Heart right ventricle (tissue), 16 donors: ENCODE measurements at regions not wholly inside any gene's neighbourhood (a gene's known extent, or its start where the extent isn't known, plus 50 kb on each side); places are given as distances from the start of the nearest gene placed in this dataset.

Source experiments
- ATAC-seq, 8 donors: fragments of 200-7000 bp; cut with Tn5 transposase; one replicate each; pipeline ENCODE4 v1.9.1; 2020; ENCODE audit warnings: mild to moderate bottlenecking in 8 of 8, moderate library complexity in 8 of 8, moderate number of reproducible peaks in 1 of 8
- DNase-seq, 2 donors: peaks; one replicate each; pipeline ENCODE4 v3.0.0-alpha.2; 2020
- H3K27ac ChIP-seq, 10 donors: fragments of 200-600 bp; sonication (generic) in 2 of 10; one replicate each; pipeline versions ENCODE4 v1.5.0 to v1.8.0; 2020 to 2022; ENCODE audit warnings: mild to moderate bottlenecking in 3 of 10
- H3K27me3 ChIP-seq, 7 donors: fragments of 200-600 bp; one replicate each; pipeline ENCODE4 v1.8.0; 2021 to 2022; ENCODE audit warnings: mild to moderate bottlenecking in 2 of 7
- H3K36me3 ChIP-seq, 9 donors: fragments of 200-600 bp; sonication (generic) in 1 of 9; one replicate each; pipeline versions ENCODE4 v1.5.0 to v1.8.0; 2020 to 2022; ENCODE audit warnings: mild to moderate bottlenecking in 2 of 9
- H3K4me1 ChIP-seq, 9 donors: fragments of 200-600 bp; sonication (generic) in 1 of 9; one replicate each; pipeline versions ENCODE4 v1.5.0 to v1.8.0; 2020 to 2022; ENCODE audit warnings: mild to moderate bottlenecking in 4 of 9
- H3K4me3 ChIP-seq, 10 donors: fragments of 200-600 bp; sonication (generic) in 2 of 10; one replicate each; pipeline versions ENCODE4 v1.5.0 to v1.8.0; 2020 to 2022; ENCODE audit warnings: mild to moderate bottlenecking in 7 of 10, moderate library complexity in 2 of 10
- H3K9me3 ChIP-seq, 11 donors: fragments of 200-600 bp in 10 of 11; sonication (generic) in 2 of 11; one replicate each; pipeline versions ENCODE4 v1.5.0 to v1.8.0; 2013 to 2022; ENCODE audit warnings: mild to moderate bottlenecking in 2 of 11, control low read depth in 1 of 11, moderate library complexity in 1 of 11
- WGBS, 2 donors: extraction: QIAGEN DNeasy Blood & Tissue Kit; methylation state at CpG; one replicate each; pipeline ENCODE4 v1.1.7; 2013; ENCODE audit warnings: inconsistent platforms in 1 of 2; 5-methylcytosine and 5-hydroxymethylcytosine counted together
- intact Hi-C, 10 donors: fragments of 100-400 bp; cut with DNase I; formaldehyde crosslinking; loops; one replicate each; pipeline versions ENCODE4 v1.11.1 to v1.14.2; 2022
- TF ChIP-seq, protein P1 (sequence below), 9 donors: fragments of 200-600 bp; sonication (generic) in 2 of 9; IDR thresholded peaks; one replicate each; pipeline versions ENCODE4 v1.5.0 to v1.8.0; 2021 to 2022; ENCODE audit warnings: antibody characterized with exemption in 9 of 9, mild to moderate bottlenecking in 5 of 9, moderate library complexity in 1 of 9
- donor health status: Arrhythmogenic right ventricular cardiomyopathy.
- donor health status: ischemic (EF 13 %, LVEDD 7.1; RV severe dilation, severe dysfunction).
- donor health status: healthy with polysubstance abuse.
- donor health status: DM: no; HTN: yes; CAD: no.
- donor health status: DM: no; HTN: no; CAD: no.
- donor health status: ischemic (EF 25% LVEDD 6.9; RV normal size, moderate dysfunction).
- donor health status: ischemic (EF 25% LVEDD 5.7; RV mildly dilated, moderate dysfunction).
- donor health status: healthy.
- donor health status: DM: yes; HTN: yes; CAD: no.
- donor health status: Ischemic cardiomyopathy.
- donor health status: ischemic (EF 35%, LVEDD 5.7; RV mildly dilated, moderate dysfunction).
- donor health status: nonischemic (EF 11% LVEDD 7.7; RV severe dilation, severe dysfunction).
- donor health status: DM: yes; HTN: yes; CAD: no.
- donor health status: PGD.
- donor health status: ischemic (EF 29% LVEDD 5.4; RV normal size, mild dysfunction).
- donor health status: nonischemic (EF 23%, LVEDD 6.1; RV moderate dilation, normal function).

DNA sequence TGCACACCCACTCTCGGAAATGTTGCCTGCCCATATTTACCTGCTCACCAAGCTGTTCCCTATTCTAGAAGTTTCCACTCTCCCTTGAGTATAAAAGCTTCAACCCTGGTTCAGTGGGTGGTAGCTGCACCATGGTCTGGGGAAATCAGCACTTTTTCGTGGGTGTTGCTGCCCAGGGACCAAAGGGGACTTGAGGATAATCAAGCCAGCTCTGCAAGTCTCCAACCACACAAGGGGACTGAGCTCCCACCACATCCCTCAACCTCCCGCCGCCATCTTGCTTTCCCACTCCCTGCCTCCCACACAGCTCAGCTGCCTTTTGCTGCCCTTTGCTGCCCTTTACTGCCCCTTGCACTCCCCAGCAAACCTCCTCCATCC is 210.0 kb downstream of the AUH start:
- H3K27ac ChIP-seq: peak overlapping the region in 1 of 10 donors; percentile 51
- intact Hi-C loops: loop anchor here in 1 of 10 donors (10.0 kb wide), 1 partner anchor 47 kb away; no protein-coding TSS in a partner anchor
- WGBS, 2 donors: 84 to 90% methylated on average over 4 of the region's 4 CpGs
- DNase-seq (no peak), ATAC-seq (no peak)
- no peak overlapping the region for H3K4me3 ChIP-seq
- H3K4me1 ChIP-seq: peaks cover 0 to 44% (median 0%) of the 10 kb centered on the region in 9 donors
- no peaks in the 10 kb centered on the region for H3K36me3 ChIP-seq
- no peaks in the 10 kb centered on the region for H3K27me3 ChIP-seq
- H3K9me3 ChIP-seq: peaks cover 0 to 12% (median 0%) of the 10 kb centered on the region in 11 donors
- TF ChIP-seq, protein P1, sequence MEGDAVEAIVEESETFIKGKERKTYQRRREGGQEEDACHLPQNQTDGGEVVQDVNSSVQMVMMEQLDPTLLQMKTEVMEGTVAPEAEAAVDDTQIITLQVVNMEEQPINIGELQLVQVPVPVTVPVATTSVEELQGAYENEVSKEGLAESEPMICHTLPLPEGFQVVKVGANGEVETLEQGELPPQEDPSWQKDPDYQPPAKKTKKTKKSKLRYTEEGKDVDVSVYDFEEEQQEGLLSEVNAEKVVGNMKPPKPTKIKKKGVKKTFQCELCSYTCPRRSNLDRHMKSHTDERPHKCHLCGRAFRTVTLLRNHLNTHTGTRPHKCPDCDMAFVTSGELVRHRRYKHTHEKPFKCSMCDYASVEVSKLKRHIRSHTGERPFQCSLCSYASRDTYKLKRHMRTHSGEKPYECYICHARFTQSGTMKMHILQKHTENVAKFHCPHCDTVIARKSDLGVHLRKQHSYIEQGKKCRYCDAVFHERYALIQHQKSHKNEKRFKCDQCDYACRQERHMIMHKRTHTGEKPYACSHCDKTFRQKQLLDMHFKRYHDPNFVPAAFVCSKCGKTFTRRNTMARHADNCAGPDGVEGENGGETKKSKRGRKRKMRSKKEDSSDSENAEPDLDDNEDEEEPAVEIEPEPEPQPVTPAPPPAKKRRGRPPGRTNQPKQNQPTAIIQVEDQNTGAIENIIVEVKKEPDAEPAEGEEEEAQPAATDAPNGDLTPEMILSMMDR (IDR thresholded peaks at IDR 0.05): no peak

DNA sequence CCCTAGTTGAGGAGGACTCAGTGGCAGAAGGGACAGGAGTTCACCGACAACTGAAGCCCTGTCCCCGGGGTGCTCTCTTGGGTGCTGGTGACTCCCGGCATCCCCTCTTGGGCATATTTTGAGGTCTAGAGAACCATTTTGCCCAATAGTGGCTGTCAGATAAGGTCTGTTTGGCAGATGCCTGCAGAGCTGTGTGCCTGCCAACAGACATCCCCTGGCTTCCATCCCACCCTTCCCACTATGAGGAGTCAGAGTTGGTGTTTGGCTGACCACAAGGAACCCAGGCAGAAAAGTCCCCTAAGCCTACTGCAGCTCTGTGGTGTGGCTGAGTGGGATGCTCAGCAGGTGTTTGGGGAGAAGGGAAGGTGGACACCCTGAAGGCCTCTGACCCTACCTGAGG is 207.0 kb downstream of the AUH start:
- Histone ChIP-seq H3K27ac (no peak overlapping the region), H3K4me3 (no peak overlapping the region), H3K36me3 (no peaks in the 10 kb centered on the region), H3K27me3 (no peaks in the 10 kb centered on the region), H3K9me3 (peaks cover 0 to 5% (median 0%) of the 10 kb centered on the region in 11 donors), H3K4me1 (peaks cover 0 to 23% (median 5%) of the 10 kb centered on the region in 9 donors)
- peak in 3 of 8 donors; percentile 43 to 67 (median 51) for ATAC-seq
- TF ChIP-seq, protein P1 (IDR thresholded peaks at IDR 0.05): no peak
- 72 to 74% methylated on average over 3 of the region's 3 CpGs for WGBS, 2 donors
- DNase-seq: no peak
- intact Hi-C loops: loop anchor here in 1 of 10 donors (10.0 kb wide), 1 partner anchor 50 kb away; no protein-coding TSS in a partner anchor

DNA sequence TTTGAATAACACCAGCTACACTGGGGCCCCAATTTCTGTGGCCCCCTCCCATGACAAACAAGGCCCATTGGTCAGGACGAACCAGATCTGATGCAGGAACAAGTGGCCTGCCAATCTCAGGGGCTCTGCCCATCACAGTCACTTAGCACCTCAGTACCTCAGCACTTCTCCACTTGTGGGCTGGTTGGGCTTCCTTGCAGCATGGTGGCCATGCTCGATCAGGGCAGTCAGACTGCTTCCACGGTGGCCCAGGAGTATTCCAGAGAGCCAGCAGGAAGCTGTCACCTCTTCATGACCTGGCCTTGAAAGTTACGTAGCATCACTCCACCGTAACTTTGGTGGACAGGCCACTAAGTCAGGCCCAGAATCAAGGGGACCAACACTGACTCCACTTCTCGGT is 206.5 kb downstream of the AUH start:
- no peak for ATAC-seq
- peaks cover 0 to 21% (median 10%) of the 10 kb centered on the region in 9 donors for H3K4me1 ChIP-seq
- no peak overlapping the region for H3K4me3 ChIP-seq
- 93 to 95% methylated on average over 6 of the region's 6 CpGs for WGBS, 2 donors
- no peaks in the 10 kb centered on the region for H3K27me3 ChIP-seq
- intact Hi-C loops: loop anchor here in 1 of 10 donors (10.0 kb wide), 1 partner anchor 50 kb away; no protein-coding TSS in a partner anchor
- TF ChIP-seq, protein P1 (IDR thresholded peaks at IDR 0.05): no peak
- DNase-seq: no peak
- no peaks in the 10 kb centered on the region for H3K36me3 ChIP-seq
- H3K9me3 ChIP-seq: peaks cover 0 to 5% (median 0%) of the 10 kb centered on the region in 11 donors
- no peak overlapping the region for H3K27ac ChIP-seq

DNA sequence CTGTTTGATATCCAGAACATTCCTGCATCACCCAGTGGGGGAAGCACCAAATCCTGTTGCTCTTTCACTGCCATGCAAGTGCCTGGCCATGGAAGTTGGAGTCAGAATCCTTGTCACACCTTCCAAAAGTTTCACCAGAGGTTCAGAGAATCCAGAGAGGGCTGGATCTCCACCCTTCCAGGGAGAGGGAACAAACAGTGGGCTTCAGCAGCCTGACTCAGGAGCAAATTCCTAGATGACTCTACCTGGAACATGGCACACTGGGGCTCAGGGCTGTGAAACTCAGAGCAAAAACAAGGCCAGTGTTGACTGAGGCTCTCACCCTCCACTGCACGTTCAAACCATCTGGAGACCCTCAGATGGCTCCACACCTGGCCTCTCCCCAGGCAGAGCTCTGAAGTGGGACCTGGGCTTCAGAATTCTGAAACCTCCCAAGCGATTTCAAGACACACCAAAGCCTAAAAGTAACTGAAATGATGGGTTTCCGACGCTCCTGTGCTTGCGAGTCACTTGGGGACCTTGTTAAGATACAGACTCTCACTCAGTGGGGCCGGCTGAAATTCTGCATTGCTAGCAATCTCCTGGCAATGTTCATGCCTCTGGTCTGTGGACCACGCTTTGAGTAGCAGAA is 205.9 kb downstream of the AUH start:
- Histone ChIP-seq H3K27ac (peak overlapping the region in 1 of 10 donors; percentile 26), H3K27me3 (no peaks in the 10 kb centered on the region), H3K4me3 (no peak overlapping the region), H3K36me3 (no peaks in the 10 kb centered on the region), H3K9me3 (peaks cover 0 to 5% (median 0%) of the 10 kb centered on the region in 11 donors), H3K4me1 (peaks cover 0 to 21% (median 12%) of the 10 kb centered on the region in 9 donors)
- DNase-seq (no peak), ATAC-seq (no peak)
- TF ChIP-seq, protein P1 (IDR thresholded peaks at IDR 0.05): no peak
- intact Hi-C loops: loop anchor here in 1 of 10 donors (10.0 kb wide), 1 partner anchor 51 kb away; no protein-coding TSS in a partner anchor
- WGBS, 2 donors: 86 to 90% methylated on average over 7 of the region's 7 CpGs
